Activated naive CD4-positive, alpha-beta T cell treated with anti-CD3 and anti-CD28 coated beads for 36 hours (primary cell): ENCODE measurements at regions not wholly inside any gene's neighbourhood (a gene's known extent, or its start where the extent isn't known, plus 50 kb on each side); places are given as distances from the start of the nearest gene placed in this dataset.

Source experiments
- CTCF ChIA-PET: fragments of 350-600 bp; sonication (Branson Sonifier 250); formaldehyde crosslinking; loops from one replicate; lab custom pipeline; 2021; ENCODE audit warnings: antibody characterized with exemption; lab: Charles Lee
- DNase-seq: peaks from one replicate; pipeline ENCODE4 v3.0.0-alpha.2; 2020
- H3K27ac Mint-ChIP-seq: one replicate; pipeline ENCODE4 v1.8.0; 2021; ENCODE audit warnings: mild to moderate bottlenecking, mixed read lengths
- H3K27me3 Mint-ChIP-seq: one replicate; pipeline ENCODE4 v1.8.0; 2021; ENCODE audit warnings: low read depth, mixed read lengths
- H3K36me3 Mint-ChIP-seq: one replicate; pipeline ENCODE4 v1.8.0; 2021; ENCODE audit warnings: low read depth, mixed read lengths
- H3K4me1 Mint-ChIP-seq: one replicate; pipeline ENCODE4 v1.8.0; 2021; ENCODE audit warnings: low read depth, mixed read lengths
- H3K4me3 Mint-ChIP-seq: one replicate; pipeline ENCODE4 v1.8.0; 2021; ENCODE audit warnings: mild to moderate bottlenecking, moderate library complexity, mixed read lengths
- H3K9me3 Mint-ChIP-seq: one replicate; pipeline ENCODE4 v1.8.0; 2021; ENCODE audit warnings: mixed read lengths
- intact Hi-C: fragments of 100-400 bp; cut with micrococcal nuclease; formaldehyde crosslinking; loops from one replicate; pipeline ENCODE4 v1.15.1; 2023

- H3K27me3 Mint-ChIP-seq, result no peaks in the 10 kb centered on the region
- intact Hi-C loops, result no loop called here
- H3K4me1 Mint-ChIP-seq, result peaks cover 8% of the 10 kb centered on the region
- H3K27ac Mint-ChIP-seq, result no peak overlapping the region
- H3K9me3 Mint-ChIP-seq, result peaks cover 2% of the 10 kb centered on the region
- CTCF ChIA-PET, result interaction anchor here (1.2 kb wide), 1 partner anchor 17 kb away, joined by 3 read pairs; no protein-coding TSS in a partner anchor
- no peak overlapping the region for H3K4me3 Mint-ChIP-seq
- H3K36me3 Mint-ChIP-seq, result no peaks in the 10 kb centered on the region
- no peak for DNase-seq
Measured at GRCh38 chr20:39245685-39246311, 283.7 kb downstream of the DHX35 start.

GRCh38 chr20:39243962-39244361, 281.8 kb downstream of the DHX35 start:
- intact Hi-C loops, result no loop called here
- CTCF ChIA-PET, result no interaction called here
- no peak for DNase-seq
- peaks cover 8% of the 10 kb centered on the region for H3K4me1 Mint-ChIP-seq
- H3K4me3 Mint-ChIP-seq, result no peak overlapping the region
- peaks cover 2% of the 10 kb centered on the region for H3K9me3 Mint-ChIP-seq
- H3K27me3 Mint-ChIP-seq, result no peaks in the 10 kb centered on the region
- H3K27ac Mint-ChIP-seq, result no peak overlapping the region
- no peaks in the 10 kb centered on the region for H3K36me3 Mint-ChIP-seq

- Mint-ChIP-seq H3K27me3 (no peaks in the 10 kb centered on the region), H3K27ac (no peak overlapping the region), H3K4me1 (peaks cover 8% of the 10 kb centered on the region), H3K4me3 (no peak overlapping the region), H3K36me3 (no peaks in the 10 kb centered on the region), H3K9me3 (peaks cover 2% of the 10 kb centered on the region)
- CTCF ChIA-PET, result interaction anchor here (0.6 kb wide), 1 partner anchor 1755 kb away, joined by 6 read pairs; no protein-coding TSS in a partner anchor
- DNase-seq, result no peak
- intact Hi-C loops, result no loop called here
Measured at GRCh38 chr20:39242614-39243013, 280.5 kb downstream of the DHX35 start.

GRCh38 chr20:39234520-39235095, 272.5 kb downstream of the DHX35 start:
- CTCF ChIA-PET, result no interaction called here
- Mint-ChIP-seq H3K27me3 (no peaks in the 10 kb centered on the region), H3K27ac (no peak overlapping the region)

GRCh38 chr20:39233755-39234154, 271.6 kb downstream of the DHX35 start:
- H3K4me3 Mint-ChIP-seq, result no peak overlapping the region
- no peaks in the 10 kb centered on the region for H3K36me3 Mint-ChIP-seq
- H3K9me3 Mint-ChIP-seq, result no peaks in the 10 kb centered on the region
- CTCF ChIA-PET, result no interaction called here
- DNase-seq, result no peak
- intact Hi-C loops, result no loop called here
- H3K27ac Mint-ChIP-seq, result no peak overlapping the region
- H3K4me1 Mint-ChIP-seq, result no peaks in the 10 kb centered on the region
- no peaks in the 10 kb centered on the region for H3K27me3 Mint-ChIP-seq

More at GRCh38 chr20:39234520-39235095, 272.5 kb downstream of the DHX35 start:
- Mint-ChIP-seq H3K36me3 (no peaks in the 10 kb centered on the region), H3K9me3 (no peaks in the 10 kb centered on the region), H3K4me1 (no peaks in the 10 kb centered on the region), H3K4me3 (no peak overlapping the region)
- DNase-seq, result no peak
- intact Hi-C loops, result no loop called here

GRCh38 chr20:39227416-39227815, 265.3 kb downstream of the DHX35 start:
- CTCF ChIA-PET, result no interaction called here
- DNase-seq, result no peak
- Mint-ChIP-seq H3K27me3 (peaks cover 2% of the 10 kb centered on the region), H3K36me3 (no peaks in the 10 kb centered on the region), H3K4me1 (no peaks in the 10 kb centered on the region), H3K27ac (no peak overlapping the region), H3K9me3 (no peaks in the 10 kb centered on the region), H3K4me3 (no peak overlapping the region)
- intact Hi-C loops, result no loop called here

- Mint-ChIP-seq H3K27ac (no peak overlapping the region), H3K9me3 (no peaks in the 10 kb centered on the region), H3K36me3 (no peaks in the 10 kb centered on the region), H3K27me3 (peaks cover 6% of the 10 kb centered on the region), H3K4me1 (no peaks in the 10 kb centered on the region), H3K4me3 (no peak overlapping the region)
- CTCF ChIA-PET, result no interaction called here
- intact Hi-C loops, result no loop called here
- no peak for DNase-seq
Measured at GRCh38 chr20:39225978-39226377, 263.8 kb downstream of the DHX35 start.

GRCh38 chr20:39225536-39225935, 263.4 kb downstream of the DHX35 start:
- intact Hi-C loops, result no loop called here
- Mint-ChIP-seq H3K4me3 (no peak overlapping the region), H3K4me1 (no peaks in the 10 kb centered on the region), H3K36me3 (no peaks in the 10 kb centered on the region), H3K27me3 (peaks cover 6% of the 10 kb centered on the region), H3K27ac (no peak overlapping the region), H3K9me3 (no peaks in the 10 kb centered on the region)
- no peak for DNase-seq
- CTCF ChIA-PET, result no interaction called here

- H3K9me3 Mint-ChIP-seq, result no peaks in the 10 kb centered on the region
- H3K4me3 Mint-ChIP-seq, result no peak overlapping the region
- CTCF ChIA-PET, result no interaction called here
- intact Hi-C loops, result no loop called here
- peaks cover 10% of the 10 kb centered on the region for H3K27me3 Mint-ChIP-seq
- H3K36me3 Mint-ChIP-seq, result no peaks in the 10 kb centered on the region
- H3K27ac Mint-ChIP-seq, result no peak overlapping the region
- no peaks in the 10 kb centered on the region for H3K4me1 Mint-ChIP-seq
- no peak for DNase-seq
Measured at GRCh38 chr20:39222101-39222500, 260.0 kb downstream of the DHX35 start.

GRCh38 chr20:39216195-39216594, 254.1 kb downstream of the DHX35 start:
- Mint-ChIP-seq H3K4me3 (no peak overlapping the region), H3K36me3 (no peaks in the 10 kb centered on the region), H3K4me1 (no peaks in the 10 kb centered on the region), H3K27ac (no peak overlapping the region), H3K27me3 (peaks cover 7% of the 10 kb centered on the region), H3K9me3 (no peaks in the 10 kb centered on the region)
- DNase-seq, result no peak
- intact Hi-C loops, result no loop called here
- CTCF ChIA-PET, result no interaction called here

GRCh38 chr20:39214828-39215227, 252.7 kb downstream of the DHX35 start:
- no peak overlapping the region for H3K4me3 Mint-ChIP-seq
- intact Hi-C loops, result no loop called here
- H3K4me1 Mint-ChIP-seq, result no peaks in the 10 kb centered on the region
- no peak overlapping the region for H3K27ac Mint-ChIP-seq
- CTCF ChIA-PET, result no interaction called here
- DNase-seq, result no peak
- H3K9me3 Mint-ChIP-seq, result no peaks in the 10 kb centered on the region
- peaks cover 7% of the 10 kb centered on the region for H3K27me3 Mint-ChIP-seq
- H3K36me3 Mint-ChIP-seq, result no peaks in the 10 kb centered on the region

- H3K4me3 Mint-ChIP-seq, result no peak overlapping the region
- no peaks in the 10 kb centered on the region for H3K9me3 Mint-ChIP-seq
- no peaks in the 10 kb centered on the region for H3K4me1 Mint-ChIP-seq
- no peak overlapping the region for H3K27ac Mint-ChIP-seq
- H3K27me3 Mint-ChIP-seq, result peaks cover 7% of the 10 kb centered on the region
- DNase-seq, result no peak
- no peaks in the 10 kb centered on the region for H3K36me3 Mint-ChIP-seq
- CTCF ChIA-PET, result interaction anchor here (0.6 kb wide), 1 partner anchor 131 kb away, joined by 5 read pairs; no protein-coding TSS in a partner anchor
- intact Hi-C loops, result no loop called here
Measured at GRCh38 chr20:39213476-39214145, 251.5 kb downstream of the DHX35 start.
